ENCODE measurements at regions not wholly inside any gene's neighbourhood (a gene's known extent, or its start where the extent isn't known, plus 50 kb on each side); places are given as distances from the start of the nearest gene placed in this dataset.

- DNase-seq (ENCODE audit: low read depth in 2 of 2), result no peak
Measured at GRCh38 chr10:10797513-10797912, 220.2 kb upstream of the CELF2 start.

GRCh38 chr10:10798102-10798863 is 219.4 kb upstream of the CELF2 start:
- DNase-seq (ENCODE audit: low read depth in 2 of 2), result no peak

- no peak for DNase-seq (ENCODE audit: low read depth in 2 of 2)
Measured at GRCh38 chr10:10798864-10799192, 218.8 kb upstream of the CELF2 start.

GRCh38 chr10:10800961-10801360 is 216.7 kb upstream of the CELF2 start:
- DNase-seq (ENCODE audit: low read depth in 2 of 2), result no peak

GRCh38 chr10:10803278-10803677 is 214.4 kb upstream of the CELF2 start:
- no peak for DNase-seq (ENCODE audit: low read depth in 2 of 2)

- no peak for DNase-seq (ENCODE audit: low read depth in 2 of 2)
Measured at GRCh38 chr10:10804061-10804460, 213.6 kb upstream of the CELF2 start.

GRCh38 chr10:10804998-10805740 is 212.5 kb upstream of the CELF2 start:
- DNase-seq (ENCODE audit: low read depth in 2 of 2), result no peak

GRCh38 chr10:10807106-10807505 is 210.6 kb upstream of the CELF2 start:
- DNase-seq (ENCODE audit: low read depth in 2 of 2), result no peak

GRCh38 chr10:10811562-10811961 is 206.1 kb upstream of the CELF2 start:
- DNase-seq (ENCODE audit: low read depth in 2 of 2), result no peak

GRCh38 chr10:10813656-10814055 is 204.0 kb upstream of the CELF2 start:
- no peak for DNase-seq (ENCODE audit: low read depth in 2 of 2)

GRCh38 chr10:10814069-10814468 is 203.6 kb upstream of the CELF2 start:
- DNase-seq (ENCODE audit: low read depth in 2 of 2), result no peak

- no peak for DNase-seq (ENCODE audit: low read depth in 2 of 2)
Measured at GRCh38 chr10:10816447-10816846, 201.2 kb upstream of the CELF2 start.

GRCh38 chr10:10817609-10818008 is 200.1 kb upstream of the CELF2 start:
- DNase-seq (ENCODE audit: low read depth in 2 of 2), result no peak

GRCh38 chr10:10818082-10818481 is 199.6 kb upstream of the CELF2 start:
- DNase-seq (ENCODE audit: low read depth in 2 of 2), result no peak

GRCh38 chr10:10819206-10819856 is 198.3 kb upstream of the CELF2 start:
- DNase-seq (ENCODE audit: low read depth in 2 of 2), result no peak

- no peak for DNase-seq (ENCODE audit: low read depth in 2 of 2)
Measured at GRCh38 chr10:10821926-10822325, 195.7 kb upstream of the CELF2 start.

- no peak for DNase-seq (ENCODE audit: low read depth in 2 of 2)
Measured at GRCh38 chr10:10824591-10825148, 193.0 kb upstream of the CELF2 start.

GRCh38 chr10:10826125-10826524 is 191.5 kb upstream of the CELF2 start:
- no peak for DNase-seq (ENCODE audit: low read depth in 2 of 2)

- DNase-seq (ENCODE audit: low read depth in 2 of 2), result no peak
Measured at GRCh38 chr10:10828623-10829022, 189.0 kb upstream of the CELF2 start.

GRCh38 chr10:10829576-10829975 is 188.1 kb upstream of the CELF2 start:
- no peak for DNase-seq (ENCODE audit: low read depth in 2 of 2)

- no peak for DNase-seq (ENCODE audit: low read depth in 2 of 2)
Measured at GRCh38 chr10:10830293-10830986, 187.2 kb upstream of the CELF2 start.

- no peak for DNase-seq (ENCODE audit: low read depth in 2 of 2)
Measured at GRCh38 chr10:10831085-10831484, 186.6 kb upstream of the CELF2 start.

Measured in activated CD4-positive, alpha-beta T cell treated with anti-CD3 and anti-CD28 coated beads for 24 hours (primary cell).